ENCODE measurements at regions not wholly inside any gene's neighbourhood (a gene's known extent, or its start where the extent isn't known, plus 50 kb on each side); places are given as distances from the start of the nearest gene placed in this dataset.

GRCh38 chr5:116844015-116844414 is 269.4 kb upstream of the SEMA6A start:
- DNase-seq (ENCODE audit: low spot score) = no peak

DNA sequence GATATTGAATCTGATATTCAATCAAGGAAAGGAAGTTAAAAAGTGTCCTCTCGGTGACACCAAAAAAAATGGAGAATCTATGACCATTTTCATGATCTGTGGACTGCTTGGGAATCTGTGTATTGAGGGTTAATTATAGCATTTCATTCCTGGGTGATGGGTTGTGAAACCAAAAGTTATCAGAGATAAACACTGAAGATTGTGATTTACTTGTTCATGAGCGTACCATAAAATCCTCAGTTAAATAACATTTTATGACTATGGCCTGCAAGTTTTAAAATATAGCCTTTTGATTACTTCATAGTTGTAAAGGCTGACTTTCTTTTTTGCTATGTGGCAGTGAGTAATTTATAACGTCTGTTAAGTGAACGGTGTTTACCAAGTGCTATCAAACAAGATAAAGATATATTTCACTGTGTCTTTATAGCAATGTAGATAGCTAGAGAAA is 267.9 kb upstream of the SEMA6A start:
- DNase-seq (ENCODE audit: low spot score) = no peak

GRCh38 chr5:116841734-116842133 is 267.1 kb upstream of the SEMA6A start:
- DNase-seq (ENCODE audit: low spot score) = no peak

DNA sequence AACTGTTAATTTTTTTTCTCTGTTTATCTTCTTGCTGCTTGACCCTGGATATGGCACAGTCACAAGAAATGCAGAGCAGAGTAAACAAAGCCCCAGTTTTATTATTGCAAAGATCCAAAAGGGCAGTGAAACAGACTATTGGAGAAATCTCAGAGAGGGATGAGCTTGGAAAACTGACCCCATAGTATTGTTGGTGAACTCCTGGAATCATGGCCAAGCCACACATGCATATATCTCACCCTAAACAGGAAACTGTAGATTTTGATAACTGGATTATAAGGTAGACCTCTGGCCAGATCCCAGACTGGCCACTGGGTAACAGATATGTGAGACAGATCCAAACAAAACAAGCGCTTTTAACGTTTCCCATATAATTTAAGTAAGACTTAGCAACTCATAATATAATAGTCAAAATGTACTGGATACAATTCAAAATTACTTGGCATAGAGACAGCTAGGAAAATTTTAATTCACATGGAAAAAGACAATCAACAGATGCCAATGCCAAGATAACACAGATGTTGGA is 263.5 kb upstream of the SEMA6A start:
- DNase-seq (ENCODE audit: low spot score) = no peak

DNA sequence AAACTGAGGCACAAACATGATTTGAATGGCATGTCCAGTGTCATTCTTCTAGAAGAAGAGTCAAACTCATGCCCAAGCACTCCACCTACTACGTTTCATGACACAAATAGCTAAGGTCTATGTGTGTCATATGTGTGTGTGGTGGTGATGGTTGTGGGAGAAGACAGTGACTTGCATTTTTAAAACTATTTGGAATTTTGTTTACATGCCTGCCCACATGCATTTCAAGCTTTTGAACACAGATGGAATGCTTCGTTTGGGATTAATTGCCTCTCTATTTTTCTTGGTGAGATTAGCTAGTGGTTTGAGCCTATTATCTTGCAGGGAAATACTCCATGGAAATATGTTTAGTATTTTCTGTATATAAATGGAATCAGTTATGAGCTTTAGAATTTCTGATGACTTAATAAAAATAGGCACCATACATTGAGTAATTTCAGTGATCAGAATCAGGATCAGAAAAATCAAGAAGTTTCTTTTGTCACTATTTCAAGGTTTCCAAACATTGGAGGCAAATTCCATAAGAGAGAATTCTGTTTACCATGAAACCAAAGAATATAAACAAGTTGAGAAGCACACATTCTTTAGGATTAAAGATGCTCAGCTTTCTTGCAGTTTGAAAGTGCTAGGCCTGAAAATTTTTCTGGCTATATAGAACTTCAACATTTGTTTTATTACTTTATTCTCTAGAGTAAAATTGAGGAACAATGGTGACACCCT is 260.3 kb upstream of the SEMA6A start:
- no peak for DNase-seq (ENCODE audit: low spot score)

DNA sequence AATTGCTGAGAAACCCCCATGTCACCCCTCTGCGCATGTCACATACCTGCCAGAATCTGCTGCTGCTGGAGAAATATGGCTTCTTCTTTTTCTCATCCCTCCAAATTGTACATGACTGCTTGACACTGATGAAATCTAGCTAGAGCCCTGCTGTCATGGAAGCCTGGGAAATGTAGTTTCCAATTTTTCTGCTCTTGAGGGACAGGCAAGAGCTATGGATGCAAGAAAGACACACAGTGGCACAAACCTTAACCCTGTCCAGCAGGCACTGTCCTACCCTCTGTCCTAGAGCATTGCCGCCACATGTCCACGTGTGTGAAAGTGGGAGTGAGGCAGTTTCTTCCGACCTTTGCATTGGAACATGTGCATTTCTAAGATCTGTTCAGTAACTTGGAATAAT is 255.5 kb upstream of the SEMA6A start:
- DNase-seq (ENCODE audit: low spot score) = no peak

DNA sequence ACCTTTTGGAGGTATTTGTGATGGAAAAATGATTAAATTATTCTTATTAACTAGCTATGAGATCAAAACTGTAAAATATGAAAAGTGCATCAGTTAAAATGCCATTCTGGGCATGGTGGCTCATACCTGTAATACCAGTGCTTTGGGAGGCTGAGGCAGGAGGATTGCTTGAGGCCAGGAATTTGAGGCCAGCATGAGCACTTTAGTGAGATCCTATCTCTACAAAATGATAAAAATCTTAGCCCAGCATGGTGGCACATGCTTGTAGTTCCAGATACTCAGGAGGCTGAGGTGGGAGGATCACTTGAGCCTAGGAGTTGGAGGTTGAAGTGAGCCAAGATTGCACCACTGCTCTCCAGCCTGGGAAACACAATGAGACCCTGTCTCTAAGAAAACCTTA is 252.5 kb upstream of the SEMA6A start:
- no peak for DNase-seq (ENCODE audit: low spot score)

- DNase-seq (ENCODE audit: low spot score) = no peak
These were observed 250.9 kb upstream of the SEMA6A start for GRCh38 chr5:116825486-116825885.

DNA sequence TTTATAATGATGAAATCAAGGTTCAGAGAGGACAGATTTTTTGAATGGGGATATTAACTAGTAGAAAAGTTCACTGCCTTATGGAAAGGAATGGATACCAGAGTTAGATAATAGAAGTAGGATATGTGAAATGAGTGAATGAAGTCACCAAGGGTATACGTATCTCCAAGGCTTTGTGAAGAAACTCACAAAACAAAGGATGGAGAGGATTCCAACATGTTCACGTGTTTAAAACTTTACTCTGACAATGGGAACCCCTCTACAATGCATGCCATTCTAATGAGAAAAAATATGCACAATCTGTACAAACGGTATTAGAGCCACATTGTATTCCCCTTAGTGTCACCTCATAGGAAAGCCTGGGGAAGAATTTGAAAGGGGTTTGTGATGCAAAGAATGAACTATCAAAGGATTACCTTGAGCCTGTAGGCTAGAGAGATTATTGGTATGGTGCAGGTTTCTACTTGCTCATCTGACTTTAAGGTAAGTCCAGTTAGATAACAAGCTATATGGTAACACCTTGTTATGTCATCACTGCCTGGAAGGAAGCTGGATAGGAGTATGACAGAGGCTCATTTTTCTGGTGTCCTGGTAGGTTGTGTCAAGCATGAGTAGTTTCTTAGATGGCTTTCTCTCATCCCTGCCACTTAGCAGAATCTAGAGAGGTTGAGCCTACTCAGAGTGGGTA is 250.3 kb upstream of the SEMA6A start:
- no peak for DNase-seq (ENCODE audit: low spot score)

DNA sequence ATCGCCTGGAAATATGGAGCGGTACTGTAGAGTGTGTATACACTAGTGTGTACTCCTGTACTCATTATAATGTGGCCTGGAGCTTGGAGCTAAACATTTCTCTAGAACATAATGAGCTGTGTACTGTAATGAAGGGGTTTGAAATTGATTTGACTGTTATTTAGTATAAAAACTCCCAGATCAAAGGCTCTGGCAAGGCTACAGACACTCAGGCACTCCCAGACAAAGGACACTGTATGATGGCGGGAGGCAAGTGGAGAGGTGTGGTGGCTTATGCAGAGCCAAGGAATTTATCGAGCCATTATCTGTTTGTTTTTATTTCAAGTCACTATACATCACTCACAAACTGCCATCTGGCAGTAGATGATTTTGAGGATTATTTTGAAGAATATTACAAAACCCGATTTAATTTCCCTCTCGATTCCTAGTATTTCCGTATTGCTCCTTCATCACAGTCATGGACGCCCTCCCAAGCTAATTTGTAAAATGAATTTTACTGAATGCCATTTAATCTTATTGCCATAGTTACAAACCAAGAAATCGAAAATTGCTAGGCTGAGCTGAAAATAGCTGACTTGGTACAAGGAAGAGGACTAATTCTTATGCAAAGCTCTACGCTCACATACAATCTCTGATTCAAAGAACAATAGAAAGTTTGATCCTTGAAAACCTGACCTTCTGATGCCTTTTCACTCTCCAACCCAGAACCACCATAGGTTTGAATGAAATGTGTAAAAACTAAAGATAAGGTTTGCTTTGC is 240.2 kb upstream of the SEMA6A start:
- no peak for DNase-seq (ENCODE audit: low spot score)

- no peak for DNase-seq (ENCODE audit: low spot score)
These were observed 239.3 kb upstream of the SEMA6A start for GRCh38 chr5:116813906-116814305.

DNA sequence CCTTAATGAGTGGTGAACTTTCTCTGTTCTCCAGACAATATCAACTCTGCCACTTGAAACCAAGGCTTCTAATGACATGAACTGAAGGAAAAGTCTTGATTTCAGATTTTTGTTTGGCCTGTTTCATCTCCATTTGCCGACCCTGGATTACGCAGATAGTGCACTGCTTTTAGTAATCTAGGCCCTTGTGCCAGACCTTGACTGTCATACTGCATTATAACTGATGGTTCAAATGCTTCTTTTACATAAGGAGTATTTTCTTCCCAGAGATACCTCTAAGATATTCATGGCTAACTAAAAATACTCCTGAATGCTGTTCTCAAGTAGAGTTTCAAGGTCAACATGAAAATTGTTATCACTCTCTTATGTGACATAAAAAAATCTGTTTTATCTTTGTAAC is 238.7 kb upstream of the SEMA6A start:
- DNase-seq (ENCODE audit: low spot score) = no peak

GRCh38 chr5:116810951-116811350 is 236.3 kb upstream of the SEMA6A start:
- no peak for DNase-seq (ENCODE audit: low spot score)

DNA sequence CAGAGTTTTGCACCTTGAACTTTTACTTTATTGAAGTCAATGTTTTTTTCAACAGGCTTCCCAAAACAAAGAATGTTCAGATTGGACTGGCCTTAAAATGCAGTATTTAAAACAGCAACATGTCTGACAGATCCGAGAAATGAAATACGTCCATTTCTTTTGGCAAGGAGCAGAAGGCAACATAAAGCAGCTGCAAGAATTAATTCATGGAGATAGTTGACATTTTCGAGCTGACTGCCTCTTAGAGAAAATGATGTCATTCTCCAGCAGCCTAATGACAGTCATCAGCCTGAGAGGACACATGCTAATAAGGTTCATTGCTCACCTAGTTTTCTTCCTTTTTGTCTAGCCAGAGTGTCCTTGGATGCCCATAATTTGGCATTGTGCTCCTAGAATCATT is 232.2 kb upstream of the SEMA6A start:
- no peak for DNase-seq (ENCODE audit: low spot score)

- DNase-seq (ENCODE audit: low spot score) = no peak
These were observed 224.8 kb upstream of the SEMA6A start for GRCh38 chr5:116799401-116799800.

DNA sequence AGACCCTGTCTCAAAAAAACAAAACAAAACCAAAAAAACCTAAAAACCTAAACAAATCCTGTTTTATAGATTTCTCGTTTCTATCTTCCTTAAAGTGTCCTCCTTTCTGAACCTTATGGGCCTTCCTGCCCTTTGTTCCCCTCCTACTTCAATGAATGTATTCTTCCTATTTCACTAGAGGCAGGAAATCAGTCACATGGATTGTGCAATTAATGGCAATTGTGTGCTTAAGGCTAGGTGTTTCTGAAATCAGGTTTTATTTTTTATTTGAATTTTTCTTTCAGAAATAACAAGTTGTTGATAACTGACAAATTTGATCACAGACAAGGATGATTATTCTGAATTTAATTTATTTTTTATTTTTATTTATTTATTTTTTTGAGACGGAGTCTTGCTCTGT is 220.6 kb upstream of the SEMA6A start:
- no peak for DNase-seq (ENCODE audit: low spot score)

GRCh38 chr5:116789522-116789921 is 214.9 kb upstream of the SEMA6A start:
- DNase-seq (ENCODE audit: low spot score) = no peak

DNA sequence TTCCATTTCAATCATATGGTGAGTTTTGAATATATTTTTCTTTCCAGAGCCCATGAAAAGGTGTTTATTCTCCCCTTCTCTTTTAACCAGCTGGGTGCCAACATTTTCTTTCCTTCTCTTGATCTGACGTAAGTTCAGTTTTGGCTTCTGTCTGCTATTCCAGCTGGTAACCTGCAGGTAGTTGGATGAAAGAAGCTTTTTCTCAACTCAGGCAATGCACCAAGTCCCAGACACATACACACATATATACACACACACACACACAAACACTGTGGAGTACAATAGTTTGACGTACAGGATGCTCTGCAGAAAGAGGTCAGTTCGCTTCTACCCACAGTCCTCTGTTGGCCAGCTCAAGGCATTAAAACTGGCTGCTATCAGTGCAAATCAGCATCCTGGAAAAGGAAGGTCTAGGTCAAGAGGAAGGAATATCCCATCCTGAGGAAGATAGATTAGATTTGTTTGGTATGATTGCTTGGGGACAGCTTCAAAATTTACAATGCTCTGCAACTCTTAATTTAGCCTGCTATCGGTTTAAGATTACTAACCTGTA is 214.3 kb upstream of the SEMA6A start:
- no peak for DNase-seq (ENCODE audit: low spot score)

DNA sequence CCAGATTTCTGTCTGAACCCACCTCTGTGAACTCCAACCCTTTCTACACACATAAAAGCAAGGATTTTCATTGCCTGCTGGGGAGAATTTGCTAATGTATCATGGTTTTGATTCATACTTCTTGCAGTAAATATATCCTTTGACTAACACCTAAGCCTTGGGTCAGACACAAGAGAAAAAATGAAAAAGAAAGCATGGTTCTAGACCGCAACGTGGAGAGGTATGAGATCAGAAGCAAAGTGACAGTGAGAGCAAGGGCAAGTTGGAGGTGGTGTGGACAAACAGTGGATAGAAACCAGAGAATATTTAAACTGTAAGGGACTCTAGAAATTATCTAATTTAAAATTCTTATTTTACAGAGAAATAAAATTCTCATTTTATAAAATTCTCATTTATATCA is 212.9 kb upstream of the SEMA6A start:
- DNase-seq (ENCODE audit: low spot score) = no peak

DNA sequence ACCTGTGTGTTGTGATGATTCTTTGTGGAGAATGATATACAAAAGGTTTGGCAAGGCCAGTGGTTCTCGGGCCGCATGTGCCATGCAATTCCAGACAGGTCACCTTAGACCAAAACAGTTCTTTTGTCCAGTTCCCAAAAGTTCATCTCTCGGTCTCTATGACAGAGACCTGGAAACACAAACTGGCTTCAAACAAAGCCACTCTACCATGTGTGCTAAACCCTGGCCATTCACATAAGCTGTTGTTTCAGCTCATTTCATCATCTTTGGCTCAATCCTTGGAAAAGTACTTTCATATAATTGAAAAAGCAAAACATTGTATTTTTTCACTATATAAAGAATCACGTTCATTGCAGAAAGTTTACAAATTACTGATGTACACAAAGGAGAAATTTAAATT is 210.5 kb upstream of the SEMA6A start:
- no peak for DNase-seq (ENCODE audit: low spot score)

DNA sequence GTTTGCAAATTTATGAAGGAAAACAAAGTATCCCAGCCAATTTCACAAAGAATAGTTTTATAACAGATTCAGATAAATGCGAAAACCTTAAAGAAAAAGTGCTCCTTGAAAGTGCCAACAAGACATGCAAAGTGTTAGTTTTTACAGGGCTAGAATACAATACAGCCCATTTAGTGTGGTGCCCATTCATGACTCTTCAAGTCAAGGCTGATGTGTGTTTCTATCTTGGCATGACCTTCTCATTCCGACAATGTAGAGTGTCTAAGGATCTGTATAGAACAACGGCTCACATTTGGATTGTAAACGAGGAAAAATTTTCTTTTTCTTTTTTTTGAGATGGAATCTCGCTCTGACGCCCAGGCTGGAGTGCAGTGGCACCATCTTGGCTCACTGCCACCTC is 205.2 kb upstream of the SEMA6A start:
- DNase-seq (ENCODE audit: low spot score) = no peak

- no peak for DNase-seq (ENCODE audit: low spot score)
These were observed 204.1 kb upstream of the SEMA6A start for GRCh38 chr5:116778651-116779280.
